ENCODE measurements at regions not wholly inside any gene's neighbourhood (a gene's known extent, or its start where the extent isn't known, plus 50 kb on each side); places are given as distances from the start of the nearest gene placed in this dataset.

DNA sequence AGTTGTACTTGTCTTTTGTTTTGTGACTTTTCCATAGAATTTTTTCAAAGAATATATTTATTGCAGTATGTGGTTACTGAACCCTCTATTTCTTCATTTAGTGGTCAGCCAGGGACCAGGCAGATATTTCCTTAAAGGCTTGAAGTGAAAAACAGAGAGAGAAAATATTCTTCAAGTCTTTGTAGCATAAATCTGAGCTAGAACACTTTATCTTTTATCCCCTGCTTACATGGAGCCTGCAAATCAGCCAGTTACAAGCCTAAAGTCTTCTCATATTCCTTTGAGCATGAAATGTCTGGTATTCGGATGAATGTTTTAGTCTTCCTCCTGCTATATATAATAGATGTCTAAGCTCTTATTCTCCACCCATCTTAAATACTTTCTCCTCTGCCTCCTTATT, 1557.5 kb upstream of the ACVR2A start:
- Histone ChIP-seq H3K27me3 (no peaks in the 10 kb centered on the region), H3K9me3 (ENCODE audit: low read depth) (no peaks in the 10 kb centered on the region), H3K4me3 (no peak overlapping the region), H3K27ac (peak overlapping the region; percentile 57), H3K4me1 (ENCODE audit: low read depth) (peaks cover 10% of the 10 kb centered on the region), H3K36me3 (no peaks in the 10 kb centered on the region)
- DNase-seq (ENCODE audit: low read depth in 1 of 2, low spot score in 1 of 2) = no peak
- TF ChIP-seq, protein P1, sequence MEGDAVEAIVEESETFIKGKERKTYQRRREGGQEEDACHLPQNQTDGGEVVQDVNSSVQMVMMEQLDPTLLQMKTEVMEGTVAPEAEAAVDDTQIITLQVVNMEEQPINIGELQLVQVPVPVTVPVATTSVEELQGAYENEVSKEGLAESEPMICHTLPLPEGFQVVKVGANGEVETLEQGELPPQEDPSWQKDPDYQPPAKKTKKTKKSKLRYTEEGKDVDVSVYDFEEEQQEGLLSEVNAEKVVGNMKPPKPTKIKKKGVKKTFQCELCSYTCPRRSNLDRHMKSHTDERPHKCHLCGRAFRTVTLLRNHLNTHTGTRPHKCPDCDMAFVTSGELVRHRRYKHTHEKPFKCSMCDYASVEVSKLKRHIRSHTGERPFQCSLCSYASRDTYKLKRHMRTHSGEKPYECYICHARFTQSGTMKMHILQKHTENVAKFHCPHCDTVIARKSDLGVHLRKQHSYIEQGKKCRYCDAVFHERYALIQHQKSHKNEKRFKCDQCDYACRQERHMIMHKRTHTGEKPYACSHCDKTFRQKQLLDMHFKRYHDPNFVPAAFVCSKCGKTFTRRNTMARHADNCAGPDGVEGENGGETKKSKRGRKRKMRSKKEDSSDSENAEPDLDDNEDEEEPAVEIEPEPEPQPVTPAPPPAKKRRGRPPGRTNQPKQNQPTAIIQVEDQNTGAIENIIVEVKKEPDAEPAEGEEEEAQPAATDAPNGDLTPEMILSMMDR (IDR thresholded peaks at IDR 0.05; ENCODE audit: low read depth, low read length) = no peak

DNA sequence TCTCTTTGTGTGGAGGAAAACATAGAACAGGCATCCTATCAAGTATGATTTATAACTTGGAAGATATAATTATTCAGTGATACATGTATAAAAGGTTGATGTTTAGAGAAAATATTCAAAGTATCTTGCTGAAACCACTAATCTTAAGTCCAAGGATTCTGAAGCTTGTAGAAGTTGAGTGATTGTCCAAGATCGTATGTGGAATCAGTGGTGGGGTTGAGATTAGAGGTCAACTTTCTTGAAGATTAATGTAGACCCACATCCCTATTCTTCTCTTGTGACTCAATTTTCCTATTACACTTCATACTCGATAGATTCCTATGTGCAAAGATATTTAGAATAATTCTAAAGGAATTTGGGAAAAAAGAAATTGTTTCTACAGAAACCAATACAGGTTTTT, 1565.9 kb upstream of the ACVR2A start:
- no peak for DNase-seq (ENCODE audit: low read depth in 1 of 2, low spot score in 1 of 2)
- no peak overlapping the region for H3K27ac ChIP-seq
- TF ChIP-seq, protein P1 (IDR thresholded peaks at IDR 0.05; ENCODE audit: low read depth, low read length) = no peak

DNA sequence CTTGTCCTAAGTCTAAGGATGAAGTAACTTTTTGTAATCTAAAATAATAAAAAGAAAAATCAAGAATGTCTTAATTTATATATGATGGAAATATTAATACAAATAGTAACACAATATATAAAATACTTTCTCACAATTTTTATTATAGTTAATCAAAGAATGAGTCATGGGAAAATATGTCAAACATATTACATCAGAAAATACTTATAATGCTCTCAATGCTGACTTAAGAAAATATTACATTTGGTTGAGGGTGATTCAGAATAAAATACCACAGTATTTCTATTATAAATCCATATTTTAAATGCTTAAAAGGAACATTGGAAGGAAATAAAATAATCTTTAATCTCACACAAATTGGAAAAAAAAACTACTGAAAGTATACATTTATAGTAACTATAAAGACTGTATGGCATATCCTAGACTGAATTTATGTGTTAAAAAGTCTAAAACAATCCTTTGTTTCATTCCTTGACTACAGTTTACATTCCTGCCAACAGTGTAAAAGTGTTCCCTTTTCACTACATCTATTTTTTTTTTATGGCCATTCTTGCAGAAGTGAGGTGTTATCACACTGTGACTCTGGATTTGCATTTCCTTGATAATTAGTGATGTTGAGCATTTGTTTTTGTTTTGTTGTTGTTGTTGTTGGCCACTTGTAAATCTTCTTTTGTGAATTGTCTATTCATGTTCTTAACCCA, 1573.5 kb upstream of the ACVR2A start:
- no peaks in the 10 kb centered on the region for H3K27me3 ChIP-seq
- H3K9me3 ChIP-seq (ENCODE audit: low read depth) = no peaks in the 10 kb centered on the region
- TF ChIP-seq, protein P1 (IDR thresholded peaks at IDR 0.05; ENCODE audit: low read depth, low read length) = no peak

More for the DNA sequence above, 1565.9 kb upstream of the ACVR2A start:
- Histone ChIP-seq H3K4me1 (ENCODE audit: low read depth) (no peaks in the 10 kb centered on the region), H3K27me3 (no peaks in the 10 kb centered on the region), H3K9me3 (ENCODE audit: low read depth) (no peaks in the 10 kb centered on the region), H3K36me3 (no peaks in the 10 kb centered on the region), H3K4me3 (no peak overlapping the region)

DNA sequence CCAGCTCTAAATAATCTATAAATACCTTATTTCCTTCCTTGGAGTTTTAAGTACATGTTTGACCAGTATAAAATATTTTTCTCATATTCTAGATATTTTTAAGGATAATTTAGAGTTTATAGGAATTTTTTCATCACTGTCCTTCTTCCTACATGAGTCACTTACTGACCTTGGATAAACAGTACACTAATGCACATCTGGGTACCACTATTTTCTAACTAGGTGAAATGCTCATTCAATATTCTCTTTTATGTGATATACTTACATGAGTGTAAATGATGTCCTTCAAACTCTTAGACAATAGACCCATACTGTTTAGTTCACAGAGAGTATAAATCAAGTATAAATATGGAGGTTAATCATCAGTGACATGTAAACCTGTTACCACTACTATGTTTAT, 1574.2 kb upstream of the ACVR2A start:
- TF ChIP-seq, protein P1 (IDR thresholded peaks at IDR 0.05; ENCODE audit: low read depth, low read length) = no peak
- Histone ChIP-seq H3K4me1 (ENCODE audit: low read depth) (no peaks in the 10 kb centered on the region), H3K36me3 (no peaks in the 10 kb centered on the region), H3K9me3 (ENCODE audit: low read depth) (no peaks in the 10 kb centered on the region), H3K4me3 (no peak overlapping the region), H3K27me3 (no peaks in the 10 kb centered on the region), H3K27ac (no peak overlapping the region)
- DNase-seq (ENCODE audit: low read depth in 1 of 2, low spot score in 1 of 2) = no peak

More for the DNA sequence above, 1573.5 kb upstream of the ACVR2A start:
- DNase-seq (ENCODE audit: low read depth in 1 of 2, low spot score in 1 of 2) = no peak
- no peak overlapping the region for H3K4me3 ChIP-seq
- H3K4me1 ChIP-seq (ENCODE audit: low read depth) = no peaks in the 10 kb centered on the region
- H3K36me3 ChIP-seq = no peaks in the 10 kb centered on the region
- no peak overlapping the region for H3K27ac ChIP-seq

DNA sequence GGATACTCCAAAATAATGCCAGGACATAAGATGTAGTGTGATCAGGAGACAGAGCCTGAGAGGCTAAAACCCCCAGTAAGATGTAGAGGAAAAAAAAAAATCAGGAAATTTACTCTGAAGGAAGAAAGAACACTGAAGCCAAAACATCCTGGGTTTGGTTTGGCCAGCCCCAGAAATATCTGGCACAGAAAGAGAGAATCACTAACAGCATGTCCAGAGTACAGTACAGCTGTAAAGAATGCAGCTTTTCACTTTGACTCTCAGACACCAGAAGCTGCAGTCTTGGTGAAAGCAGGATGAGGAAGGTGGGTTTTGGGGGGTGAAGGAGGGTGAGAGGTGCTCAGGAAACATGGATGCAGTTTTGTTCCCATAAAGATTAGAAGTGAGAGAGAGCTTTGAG, 1577.7 kb upstream of the ACVR2A start:
- H3K27ac ChIP-seq = no peak overlapping the region
- peak in 1 of 2 donors; percentile 6 for DNase-seq (ENCODE audit: low read depth in 1 of 2, low spot score in 1 of 2)
- TF ChIP-seq, protein P1 (IDR thresholded peaks at IDR 0.05; ENCODE audit: low read depth, low read length) = no peak
- no peaks in the 10 kb centered on the region for H3K9me3 ChIP-seq (ENCODE audit: low read depth)
- H3K27me3 ChIP-seq = no peaks in the 10 kb centered on the region
- H3K4me3 ChIP-seq = no peak overlapping the region
- no peaks in the 10 kb centered on the region for H3K4me1 ChIP-seq (ENCODE audit: low read depth)
- H3K36me3 ChIP-seq = no peaks in the 10 kb centered on the region
